GM21619 (cell line): ENCODE measurements at regions not wholly inside any gene's neighbourhood (a gene's known extent, or its start where the extent isn't known, plus 50 kb on each side); places are given as distances from the start of the nearest gene placed in this dataset.

Experiments used
- ATAC-seq: cut with Tn5 transposase; IDR thresholded peaks from one replicate; pipeline ENCODE4 v1.9.1; 2021; ENCODE audit not compliant: unreplicated experiment

DNA sequence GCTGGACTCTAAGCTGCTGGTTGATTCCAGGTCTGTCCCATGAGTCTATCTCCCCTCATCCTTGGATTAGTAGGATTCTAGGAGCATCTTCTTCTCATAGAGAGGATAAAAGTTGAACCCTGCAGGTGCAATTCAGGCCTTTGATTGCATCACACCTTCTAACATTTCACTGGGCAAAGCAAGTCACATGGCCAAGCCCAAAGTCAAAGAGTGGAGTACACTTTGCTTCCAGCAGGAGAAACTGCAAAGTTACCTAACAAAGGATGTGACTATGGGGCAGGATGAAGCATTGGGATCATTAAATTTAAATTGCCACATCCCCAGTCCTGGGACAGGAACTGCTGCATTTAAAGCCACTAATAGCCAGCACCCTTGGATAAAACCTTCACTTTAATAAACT lies 51.0 kb upstream of the EGFLAM start:
- ATAC-seq = no peak

GRCh38 chr5:38202741-38203140 lies 55.6 kb upstream of the EGFLAM start:
- ATAC-seq = no peak

- ATAC-seq = no peak
Observed at GRCh38 chr5:38200872-38201557, 57.3 kb upstream of the EGFLAM start.

DNA sequence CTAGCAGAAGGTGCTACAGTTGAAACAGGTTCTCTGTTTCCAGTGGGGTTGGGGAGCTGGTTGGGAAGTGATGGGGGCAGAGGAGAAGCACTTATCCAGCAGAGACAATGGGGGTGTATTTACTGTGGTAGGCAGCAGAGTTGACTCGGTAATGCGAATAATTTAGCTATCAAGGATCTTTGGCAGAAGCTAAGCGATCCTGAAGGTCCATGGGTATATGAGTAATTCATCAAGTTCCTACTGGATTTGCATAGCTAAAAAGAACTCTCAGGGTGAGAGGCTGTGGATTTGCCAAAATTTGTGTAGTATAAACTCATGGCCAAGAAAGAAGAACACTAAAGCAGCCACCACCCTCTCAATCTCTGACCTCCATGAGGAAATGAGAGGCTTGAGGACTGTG lies 61.2 kb upstream of the EGFLAM start:
- no peak for ATAC-seq

- no peak for ATAC-seq
Observed at GRCh38 chr5:38193015-38193581, 65.3 kb upstream of the EGFLAM start.

DNA sequence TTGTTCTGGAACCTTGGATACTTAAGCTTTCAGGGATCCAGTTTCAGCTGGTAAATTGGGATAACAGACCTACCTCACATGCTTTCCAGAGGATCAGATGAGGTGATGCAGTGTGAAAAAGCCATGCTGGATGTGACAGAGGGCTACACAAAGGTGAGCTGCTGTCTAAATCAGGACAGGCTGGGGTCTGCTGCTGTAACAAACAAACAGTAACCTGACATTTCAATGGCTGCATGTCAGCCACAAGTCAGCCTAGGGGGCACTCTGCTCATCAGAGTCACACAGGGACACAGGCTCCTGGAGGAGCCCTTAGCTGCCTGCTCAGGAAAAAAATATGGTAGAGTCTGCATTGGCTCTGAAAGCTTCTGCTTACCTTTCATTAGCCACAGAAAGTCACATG lies 66.7 kb upstream of the EGFLAM start:
- ATAC-seq = no peak

DNA sequence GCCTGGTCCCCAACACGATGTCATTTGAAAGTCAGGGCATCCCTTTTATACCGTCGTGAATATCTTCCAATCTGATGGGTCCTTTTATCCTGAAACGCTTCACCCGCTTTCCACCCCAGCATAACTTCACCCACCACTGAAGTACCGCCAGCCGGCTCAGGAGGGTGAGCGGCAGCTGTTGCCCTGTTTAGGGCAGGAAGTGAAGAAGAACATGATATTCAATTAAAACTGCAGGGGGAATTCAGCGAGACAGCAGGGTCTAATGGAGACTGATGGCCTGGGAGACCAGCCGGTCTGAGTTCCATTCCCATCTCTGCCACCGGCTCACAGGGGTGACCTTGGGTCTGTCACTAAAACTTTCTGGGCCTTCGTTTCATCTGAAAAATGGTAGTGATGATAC lies 68.2 kb upstream of the EGFLAM start:
- no peak for ATAC-seq

DNA sequence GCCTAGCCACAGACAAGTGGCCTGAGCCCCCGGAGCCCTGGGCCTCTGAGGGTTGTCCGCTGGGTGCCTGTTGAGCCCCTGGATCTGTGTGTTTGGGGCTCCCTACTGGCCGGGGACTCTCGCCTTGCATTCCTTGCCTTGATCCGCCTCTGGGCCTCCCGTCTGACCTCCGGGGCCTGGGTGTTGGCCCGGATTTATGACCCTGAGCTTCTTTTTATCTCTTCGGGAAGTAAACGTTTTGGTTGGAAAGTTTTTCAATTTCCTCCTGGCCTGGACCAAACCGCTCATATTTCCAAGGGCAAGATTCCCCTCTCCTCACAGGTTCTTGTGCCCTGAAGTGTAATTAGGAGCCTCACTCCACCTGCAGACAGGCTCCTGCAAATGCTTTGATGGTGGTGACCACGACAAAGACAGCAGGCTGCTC lies 69.3 kb upstream of the EGFLAM start:
- ATAC-seq = no peak

- ATAC-seq = no peak
Observed at GRCh38 chr5:38188591-38188990, 69.8 kb upstream of the EGFLAM start.

DNA sequence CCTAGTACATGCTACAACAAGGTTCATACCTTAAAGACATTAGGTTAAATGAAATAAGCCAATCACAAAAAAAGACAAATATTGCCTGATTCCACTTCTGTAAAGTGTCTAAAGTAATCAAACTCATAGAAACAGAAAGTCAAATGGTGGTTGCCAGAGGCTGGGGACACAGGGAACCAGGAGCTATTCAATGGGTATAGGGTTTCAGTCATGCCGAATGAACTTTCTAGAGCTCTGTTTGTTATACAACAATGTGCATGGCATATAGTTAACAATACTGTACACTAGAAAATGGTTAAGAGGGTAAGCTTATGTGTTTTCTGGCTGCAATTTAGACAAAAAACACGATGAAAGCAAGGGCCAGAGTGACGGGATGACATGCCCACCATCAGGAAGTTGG lies 70.8 kb upstream of the EGFLAM start:
- no peak for ATAC-seq

DNA sequence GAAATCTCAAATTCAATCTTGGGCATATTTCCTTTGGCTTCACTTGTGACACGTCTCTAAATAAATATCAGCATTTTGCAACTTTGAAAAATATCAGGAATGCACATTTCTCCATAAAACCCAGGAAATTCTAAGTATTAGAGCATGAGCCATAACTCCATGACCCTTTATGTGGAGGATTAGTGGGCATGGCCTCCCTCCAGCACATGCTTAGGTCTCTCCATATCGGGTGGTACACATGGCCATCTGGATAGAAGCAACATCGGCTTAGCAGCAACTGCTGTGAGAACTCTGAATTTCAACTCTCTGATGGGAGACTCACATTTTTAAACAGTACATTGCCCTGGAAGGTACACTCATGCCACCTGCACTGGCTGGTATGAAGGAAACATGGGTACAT lies 73.7 kb upstream of the EGFLAM start:
- no peak for ATAC-seq

DNA sequence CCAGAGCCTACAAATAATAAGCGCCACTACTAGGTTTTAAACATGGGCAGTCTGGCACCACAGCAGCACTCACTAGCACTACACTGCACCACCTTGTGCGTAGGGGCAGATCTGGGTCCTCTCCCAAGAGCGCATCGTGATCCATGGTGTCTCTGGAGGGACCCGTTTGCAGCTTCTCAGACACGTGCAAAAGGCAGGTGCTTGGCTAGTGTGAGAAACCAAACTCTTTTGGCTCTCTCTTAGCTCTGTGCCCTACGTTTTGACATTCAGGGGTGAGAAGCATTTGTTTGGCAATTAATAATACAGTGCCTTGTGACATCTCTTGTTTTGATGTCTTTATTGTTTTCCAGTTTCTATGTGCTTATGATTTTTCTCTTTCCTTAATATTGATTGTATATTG lies 75.4 kb upstream of the EGFLAM start:
- no peak for ATAC-seq

- ATAC-seq = no peak
Observed at GRCh38 chr5:38168029-38168428, 90.3 kb upstream of the EGFLAM start.

GRCh38 chr5:38167562-38167996 lies 90.8 kb upstream of the EGFLAM start:
- ATAC-seq = no peak

DNA sequence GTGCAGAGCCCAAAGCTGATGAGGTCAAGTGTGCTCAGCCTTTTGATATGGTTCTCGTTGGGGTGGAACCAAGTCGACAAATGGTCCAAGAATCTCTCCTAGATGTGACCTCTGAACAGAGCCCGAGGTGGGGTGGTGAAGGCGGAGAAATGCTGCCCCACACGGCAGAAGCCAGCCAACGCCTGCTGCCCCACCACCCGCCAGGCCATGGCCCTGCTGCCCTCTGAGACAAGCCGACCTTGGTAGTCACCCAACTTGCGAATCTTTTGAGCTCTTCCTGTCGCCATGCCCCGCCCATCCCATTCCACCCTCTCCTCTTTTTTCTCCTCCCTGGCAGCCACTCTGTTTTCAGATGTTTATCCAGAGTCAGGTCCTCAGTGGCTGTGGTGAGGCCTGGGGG lies 91.5 kb upstream of the EGFLAM start:
- ATAC-seq = no peak

DNA sequence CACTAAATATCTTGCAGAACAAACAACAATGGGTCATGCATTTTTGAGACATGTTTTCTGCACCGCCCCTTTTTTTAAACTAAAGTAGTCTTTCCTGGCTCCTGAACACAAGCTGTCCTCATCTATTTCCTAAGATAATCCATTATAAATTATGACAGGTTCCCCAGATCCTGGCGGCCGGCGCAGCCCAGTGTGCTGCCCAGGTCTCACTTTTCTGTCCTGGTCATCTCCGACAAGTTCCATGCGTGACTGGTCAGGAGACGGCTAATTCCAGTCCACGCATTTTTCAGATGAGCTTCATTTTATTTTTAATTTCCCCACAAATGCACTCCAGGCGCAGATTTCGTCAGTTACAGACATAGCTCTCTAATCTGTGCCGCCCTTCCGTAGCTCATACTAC lies 92.9 kb upstream of the EGFLAM start:
- no peak for ATAC-seq

DNA sequence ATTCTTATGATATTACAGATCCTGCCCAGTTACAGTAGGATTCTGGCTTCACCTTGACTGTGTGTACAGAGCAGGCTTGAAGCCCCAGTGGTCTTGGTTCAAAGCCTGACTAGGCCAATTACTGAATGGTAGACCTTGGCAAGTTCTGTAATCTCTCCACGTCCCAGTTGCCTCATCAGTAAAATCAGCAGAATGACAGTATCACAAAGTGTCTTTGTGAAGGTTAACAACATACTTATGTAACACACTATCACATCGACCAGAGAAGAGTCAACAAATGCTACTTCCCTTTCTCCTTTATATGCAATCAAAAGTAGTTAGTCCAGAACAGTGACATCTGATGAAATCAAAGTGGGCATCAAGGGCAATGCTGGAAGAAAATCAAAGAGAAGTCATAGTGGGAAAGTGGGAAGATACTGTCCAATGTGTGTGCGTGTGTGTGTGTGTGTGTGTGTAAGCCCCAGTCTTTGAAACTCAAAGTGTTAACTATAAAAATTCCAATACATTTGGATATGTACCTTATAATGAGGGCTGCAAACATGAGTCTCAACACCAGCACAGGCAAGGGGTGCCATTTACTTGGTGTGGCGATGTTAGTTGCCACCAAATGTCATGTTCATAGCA lies 93.5 kb upstream of the EGFLAM start:
- no peak for ATAC-seq

- ATAC-seq = no peak
Observed at GRCh38 chr5:38163636-38164237, 94.6 kb upstream of the EGFLAM start.

DNA sequence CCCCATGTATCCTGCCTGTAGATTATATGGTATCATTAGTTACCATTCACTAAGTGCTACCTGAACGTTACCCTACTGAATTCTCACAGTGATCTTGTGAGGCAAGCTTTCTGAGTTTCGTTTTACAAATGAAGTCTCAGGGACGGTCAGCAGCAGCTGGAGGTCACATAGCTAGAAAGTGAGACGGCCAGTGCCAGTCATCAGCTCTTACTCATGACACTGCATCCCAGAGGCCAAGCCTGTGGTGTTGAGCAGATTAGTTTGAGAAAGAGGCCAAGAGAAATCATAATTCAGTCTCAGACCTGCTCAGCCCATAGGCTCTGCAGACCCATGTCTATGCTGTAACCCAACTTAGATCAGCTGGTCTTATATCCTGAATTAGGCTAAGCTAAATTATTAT lies 95.7 kb upstream of the EGFLAM start:
- no peak for ATAC-seq

DNA sequence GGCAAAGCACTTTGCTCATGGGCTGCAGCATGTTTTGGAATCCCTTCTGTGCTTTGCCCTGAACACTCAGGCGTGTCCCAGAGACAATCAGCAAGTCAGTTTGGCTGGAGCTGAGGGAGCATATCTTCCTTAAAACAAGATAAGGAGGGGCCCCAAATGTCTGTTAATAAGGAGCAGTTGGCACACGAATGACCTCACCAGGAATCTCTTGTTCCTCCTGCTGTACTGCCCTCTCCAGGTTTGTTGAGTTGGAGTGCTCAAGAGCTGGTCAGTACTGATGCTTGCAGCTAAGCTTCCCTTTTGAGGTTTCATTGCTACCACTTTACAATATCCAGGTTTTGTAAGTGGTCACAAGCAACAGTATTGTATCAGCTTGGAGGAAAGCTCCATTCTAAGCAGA lies 101.3 kb upstream of the EGFLAM start:
- ATAC-seq = no peak

DNA sequence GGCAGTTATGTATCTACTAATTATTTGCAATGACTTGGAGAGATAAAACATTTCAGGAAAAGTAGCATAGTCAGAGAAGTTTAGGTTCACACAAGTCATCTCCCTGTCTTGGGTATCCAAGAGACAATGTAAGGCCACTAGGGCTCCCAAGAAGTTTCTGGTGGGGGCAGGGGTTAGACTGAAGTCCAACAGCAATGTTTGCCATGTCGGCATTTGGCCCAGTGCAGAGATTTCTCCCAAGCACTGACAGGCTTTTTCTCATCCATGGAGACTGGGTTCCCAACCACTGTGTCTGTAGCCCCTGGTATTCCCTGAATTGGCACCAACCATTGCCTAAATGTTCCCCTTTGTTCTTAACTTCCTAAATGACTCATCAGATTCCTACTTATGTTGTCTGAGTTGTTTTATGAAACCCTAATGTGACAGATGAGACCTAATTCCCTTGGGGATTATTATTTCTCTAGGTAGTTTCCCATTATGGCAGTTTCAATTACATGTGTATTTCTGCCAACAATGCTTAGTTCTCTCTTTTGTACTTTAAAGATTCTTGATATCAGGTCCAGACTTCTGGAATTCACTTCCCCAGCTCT lies 103.6 kb upstream of the EGFLAM start:
- ATAC-seq = no peak

DNA sequence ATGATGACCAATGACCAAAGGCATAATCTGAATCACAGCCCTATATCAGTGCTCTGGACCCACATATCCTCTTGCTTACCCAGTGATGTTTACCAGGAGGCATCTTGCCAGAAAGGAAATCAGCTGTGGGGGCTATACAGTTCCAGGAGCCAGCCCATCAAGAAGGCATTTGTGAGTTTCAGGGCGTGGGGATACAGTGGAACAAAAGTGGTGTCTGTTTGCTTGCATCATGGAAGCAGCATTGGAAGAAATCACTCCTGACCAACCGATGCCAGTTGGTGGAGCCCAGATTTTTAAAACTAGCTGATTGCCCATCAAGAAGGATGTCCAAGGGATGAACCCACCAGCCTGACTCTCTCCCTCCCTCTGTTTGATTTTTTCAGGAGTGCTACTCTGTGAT lies 106.5 kb upstream of the EGFLAM start:
- no peak for ATAC-seq
